ENCODE measurements at regions not wholly inside any gene's neighbourhood (a gene's known extent, or its start where the extent isn't known, plus 50 kb on each side); places are given as distances from the start of the nearest gene placed in this dataset.
"Not testable (repeated sequence)": the region's sequence is repeated elsewhere in the genome, so short reads cannot be mapped to it uniquely, and the experiment has no call there.

DNA sequence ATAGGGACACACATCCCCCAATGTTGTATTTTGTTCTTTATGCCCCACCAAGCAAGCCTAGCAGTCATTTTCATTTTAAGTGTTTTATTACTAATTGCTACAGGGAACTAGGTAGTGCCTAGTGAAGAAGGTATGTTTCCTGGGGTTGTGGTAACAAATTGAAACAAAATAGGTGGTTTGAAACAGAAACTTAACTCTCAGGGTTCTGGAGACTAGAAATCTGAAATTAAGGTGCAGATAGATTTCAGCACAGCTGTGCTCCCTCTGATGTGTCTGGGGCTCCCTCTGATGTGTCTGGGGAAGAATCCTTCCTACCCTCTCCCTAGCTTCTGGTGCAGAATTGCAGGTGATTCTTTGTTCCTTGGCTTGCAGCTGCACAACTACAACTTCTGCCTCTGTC lies 390.1 kb downstream of the ZFHX3 start:
- in situ Hi-C loops (cut with HindIII; ENCODE audit: low sequenced_read_pairs): no loop called here

DNA sequence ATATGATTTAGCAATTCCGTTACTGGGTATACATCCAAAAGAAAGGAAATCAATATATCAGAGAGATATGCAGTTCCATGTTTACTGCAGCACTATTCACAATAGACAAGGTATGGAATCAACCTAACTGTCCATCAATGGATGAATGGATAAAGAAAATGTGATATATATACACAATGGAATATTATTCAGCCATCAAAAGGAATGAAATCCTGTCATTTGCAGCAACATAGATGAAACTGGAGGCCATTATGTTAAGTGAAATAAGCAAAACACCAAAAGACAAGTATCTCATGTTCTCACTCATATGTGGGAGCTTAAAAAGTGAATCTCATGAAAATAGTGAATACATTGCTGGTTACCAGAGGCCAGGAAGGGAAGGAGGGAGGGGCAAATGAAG lies 390.8 kb downstream of the ZFHX3 start:
- in situ Hi-C loops (cut with HindIII; ENCODE audit: low sequenced_read_pairs): no loop called here

DNA sequence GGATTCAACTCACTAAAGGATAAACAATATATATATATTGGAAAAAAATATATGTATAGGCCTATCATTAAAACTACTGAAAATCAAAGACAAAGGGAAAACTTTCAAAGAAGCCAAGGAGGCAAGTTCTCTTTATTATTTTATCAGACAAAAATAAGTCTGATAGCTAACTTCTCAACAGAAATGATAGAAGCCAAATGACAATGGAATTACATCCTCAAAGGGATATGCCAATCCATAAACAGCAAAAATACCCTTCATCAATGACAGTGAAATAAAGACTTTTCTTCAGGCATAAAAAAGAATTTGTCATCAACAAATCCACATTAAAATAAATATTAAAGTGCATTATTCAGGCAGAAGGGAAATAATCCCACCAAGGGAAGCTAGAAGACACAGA lies 393.4 kb downstream of the ZFHX3 start:
- in situ Hi-C loops (cut with HindIII; ENCODE audit: low sequenced_read_pairs): no loop called here

DNA sequence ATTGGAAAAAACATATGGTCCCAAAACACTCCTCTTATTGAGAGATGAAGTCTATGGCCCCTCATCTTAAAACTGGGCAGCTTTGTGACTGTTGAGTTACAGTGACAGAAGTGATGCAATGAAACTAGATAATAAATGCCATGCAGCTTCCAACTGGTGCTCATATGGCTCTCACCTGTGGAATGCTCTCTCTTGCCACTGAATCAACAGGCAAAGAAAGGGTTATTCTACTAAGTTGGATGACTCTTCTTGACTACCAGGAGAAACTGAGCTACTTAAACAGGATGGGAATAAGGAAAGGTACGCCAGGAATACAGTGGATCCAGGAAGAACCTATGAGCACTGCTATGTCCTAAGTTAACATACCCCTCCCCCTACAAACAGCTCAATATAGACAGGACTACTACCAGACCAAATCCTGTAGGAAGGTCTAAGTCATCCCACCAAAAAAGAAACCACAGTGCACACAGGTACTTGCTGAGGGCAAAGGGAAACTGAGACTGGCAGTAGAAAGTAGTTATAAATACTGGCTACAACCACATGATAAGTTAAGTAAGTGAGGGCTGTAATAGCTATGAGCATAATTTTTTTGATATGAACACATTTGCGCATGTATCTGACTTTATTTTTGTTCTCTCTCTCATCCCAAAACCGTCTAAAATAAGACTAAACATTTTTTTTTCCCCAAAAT lies 398.5 kb downstream of the ZFHX3 start:
- in situ Hi-C loops (cut with HindIII; ENCODE audit: low sequenced_read_pairs): no loop called here

DNA sequence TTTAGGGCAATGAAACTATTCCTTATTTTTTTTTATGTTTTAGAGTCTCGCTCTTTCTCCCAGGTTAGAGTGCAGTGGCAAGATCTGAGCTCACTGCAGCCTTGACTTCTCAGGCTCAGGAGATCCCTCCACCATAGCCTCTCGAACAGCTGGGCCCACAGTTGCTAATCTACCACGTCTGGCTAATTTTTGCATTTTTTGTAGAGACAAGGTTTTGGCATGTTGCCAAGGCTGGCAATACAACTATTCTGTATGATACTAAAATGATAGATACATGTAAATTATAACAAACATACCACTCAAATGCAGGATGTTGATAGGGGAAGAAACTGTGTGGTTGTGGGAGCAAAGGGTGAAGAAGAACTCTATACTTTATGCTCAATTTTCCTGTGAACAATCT lies 401.3 kb downstream of the ZFHX3 start:
- in situ Hi-C loops (cut with HindIII; ENCODE audit: low sequenced_read_pairs): no loop called here

DNA sequence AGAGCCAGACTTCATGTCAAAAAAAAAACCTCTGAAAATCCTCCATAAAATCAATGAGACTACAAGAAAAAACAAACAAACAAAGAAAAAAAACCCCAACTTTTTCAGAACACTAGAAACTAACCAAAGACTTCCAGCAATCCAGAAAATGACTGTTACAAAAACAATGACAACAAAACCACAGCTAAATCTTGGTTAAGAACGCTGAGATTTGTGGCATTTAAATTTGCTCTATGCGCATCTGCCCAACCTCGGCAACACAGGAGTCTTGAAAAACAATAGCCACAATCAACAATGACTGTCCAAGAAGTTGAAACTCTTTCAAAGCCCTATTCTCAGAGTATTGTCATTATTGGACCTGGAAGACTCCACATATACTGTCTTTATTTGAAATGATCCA lies 402.4 kb downstream of the ZFHX3 start:
- in situ Hi-C loops (cut with HindIII; ENCODE audit: low sequenced_read_pairs): no loop called here

DNA sequence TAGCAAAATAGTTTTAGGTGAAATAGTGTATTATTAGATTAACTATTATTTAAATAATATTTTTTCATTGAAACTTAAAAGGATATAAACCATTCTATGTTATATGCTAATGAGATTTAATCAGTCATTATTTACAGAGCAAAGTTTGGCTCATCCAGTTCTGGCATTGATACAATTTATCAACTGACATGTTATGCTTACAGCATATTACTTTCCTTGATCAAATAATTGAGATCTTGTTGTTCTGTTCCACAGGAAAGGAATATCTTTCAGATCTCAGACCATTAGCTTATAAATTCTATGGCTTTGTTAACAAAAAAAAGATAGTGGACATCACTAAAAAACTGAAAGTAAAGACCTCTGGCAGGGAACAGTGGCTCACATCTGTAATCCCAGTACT lies 403.0 kb downstream of the ZFHX3 start:
- in situ Hi-C loops (cut with HindIII; ENCODE audit: low sequenced_read_pairs): loop anchor here (5.0 kb wide), 1 partner anchor 68 kb away; no protein-coding TSS in a partner anchor

DNA sequence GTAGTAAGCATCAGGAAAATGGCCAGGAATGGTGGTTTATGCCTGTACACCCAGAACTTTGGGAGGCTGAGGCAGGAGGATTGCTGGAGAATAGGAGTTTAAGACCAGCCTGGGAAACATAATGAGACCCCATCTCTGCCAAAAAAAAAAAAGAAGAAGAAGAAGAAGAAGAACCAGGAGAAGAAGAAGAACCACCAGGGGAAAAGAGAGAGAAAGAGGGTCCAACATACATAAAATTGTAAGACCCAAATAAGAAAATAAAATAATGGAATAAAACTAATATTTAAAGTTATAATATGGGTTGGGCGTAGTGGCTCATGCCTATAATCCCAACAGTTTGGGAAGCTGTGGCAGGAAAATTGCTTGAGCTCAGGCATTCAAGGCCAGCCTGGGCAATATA lies 408.4 kb downstream of the ZFHX3 start:
- in situ Hi-C loops (cut with HindIII; ENCODE audit: low sequenced_read_pairs): no loop called here

DNA sequence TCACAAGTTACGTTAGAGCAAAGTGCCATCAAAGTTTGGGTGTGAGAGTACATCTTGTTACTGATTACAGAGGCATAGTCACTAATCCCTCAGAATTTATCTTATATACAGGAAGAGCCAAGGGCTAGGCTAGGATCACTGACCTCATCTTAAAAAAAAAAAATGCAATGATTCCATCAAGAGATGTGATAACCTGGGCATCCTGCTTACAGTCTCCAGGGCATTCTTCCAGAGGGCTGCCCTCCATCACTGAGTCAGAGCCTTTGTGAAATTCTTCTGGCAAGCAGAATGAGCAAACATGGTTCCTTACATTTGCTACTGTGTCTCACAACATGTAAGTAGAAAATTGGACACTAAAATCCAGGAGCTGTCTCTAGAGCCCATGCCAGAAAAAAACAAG lies 410.6 kb downstream of the ZFHX3 start:
- in situ Hi-C loops (cut with HindIII; ENCODE audit: low sequenced_read_pairs): no loop called here

DNA sequence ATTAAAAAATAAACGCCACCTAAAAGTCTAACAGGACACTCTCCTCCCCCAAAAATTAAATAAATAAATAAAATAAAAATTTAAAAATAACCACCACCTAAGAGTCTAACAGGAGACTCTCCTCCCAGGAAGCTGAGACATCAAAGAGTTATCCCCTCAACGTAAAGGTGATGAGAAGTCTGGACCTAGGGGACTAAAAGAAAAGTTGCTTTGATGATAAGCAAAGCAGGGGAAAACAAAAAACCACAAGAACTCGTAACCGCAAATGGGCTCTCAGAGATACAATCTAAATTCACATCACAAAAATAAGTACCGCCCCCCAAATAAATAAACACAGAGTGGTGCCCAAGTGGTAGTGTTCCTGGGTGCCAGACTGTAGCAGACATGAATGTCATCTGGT lies 412.2 kb downstream of the ZFHX3 start:
- in situ Hi-C loops (cut with HindIII; ENCODE audit: low sequenced_read_pairs): no loop called here

DNA sequence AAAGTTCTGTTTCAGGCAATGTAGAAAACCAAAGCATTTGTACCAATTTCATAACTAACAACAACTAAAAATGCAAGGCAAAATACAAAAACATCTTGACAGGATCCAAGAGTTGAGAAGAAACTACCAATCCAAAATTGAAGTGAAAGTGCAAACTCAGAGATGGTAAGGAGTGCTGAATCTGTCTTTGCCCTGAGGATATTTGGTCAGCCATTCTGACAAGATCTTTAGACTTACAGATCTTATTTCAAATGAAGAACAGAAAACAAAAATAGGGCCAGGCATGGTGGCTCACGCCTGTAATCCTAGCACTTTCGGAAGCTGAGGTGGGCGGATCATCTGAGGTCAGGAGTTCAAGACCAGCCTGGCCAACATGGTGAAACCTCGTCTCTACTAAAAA lies 412.8 kb downstream of the ZFHX3 start:
- in situ Hi-C loops (cut with HindIII; ENCODE audit: low sequenced_read_pairs): no loop called here

DNA sequence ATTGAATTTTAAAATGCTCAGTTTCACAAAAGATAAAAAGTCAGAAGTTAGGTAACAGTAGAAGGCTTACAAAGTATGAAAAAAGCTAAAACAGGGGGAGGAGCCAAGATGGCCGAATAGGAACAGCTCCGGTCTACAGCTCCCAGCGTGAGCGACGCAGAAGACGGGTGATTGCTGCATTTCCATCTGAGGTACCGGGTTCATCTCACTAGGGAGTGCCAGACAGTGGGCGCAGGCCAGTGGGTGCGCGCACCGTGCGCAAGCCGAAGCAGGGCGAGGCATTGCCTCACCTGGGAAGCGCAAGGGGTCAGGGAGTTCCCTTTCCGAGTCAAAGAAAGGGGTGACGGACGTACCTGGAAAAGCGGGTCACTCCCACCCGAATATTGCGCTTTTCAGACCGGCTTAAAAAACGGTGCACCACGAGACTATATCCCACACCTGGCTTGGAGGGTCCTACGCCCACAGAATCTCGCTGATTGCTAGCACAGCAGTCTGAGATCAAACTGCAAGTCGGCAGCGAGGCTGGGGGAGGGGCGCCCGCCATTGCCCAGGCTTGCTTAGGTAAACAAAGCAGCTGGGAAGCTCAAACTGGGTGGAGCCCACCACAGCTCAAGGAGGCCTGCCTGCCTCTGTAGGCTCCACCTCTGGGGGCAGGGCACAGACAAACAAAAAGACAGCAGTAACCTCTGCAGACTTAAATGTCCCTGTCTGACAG lies 420.6 kb downstream of the ZFHX3 start:
- in situ Hi-C loops (cut with HindIII; ENCODE audit: low sequenced_read_pairs): not testable (repeated sequence)

DNA sequence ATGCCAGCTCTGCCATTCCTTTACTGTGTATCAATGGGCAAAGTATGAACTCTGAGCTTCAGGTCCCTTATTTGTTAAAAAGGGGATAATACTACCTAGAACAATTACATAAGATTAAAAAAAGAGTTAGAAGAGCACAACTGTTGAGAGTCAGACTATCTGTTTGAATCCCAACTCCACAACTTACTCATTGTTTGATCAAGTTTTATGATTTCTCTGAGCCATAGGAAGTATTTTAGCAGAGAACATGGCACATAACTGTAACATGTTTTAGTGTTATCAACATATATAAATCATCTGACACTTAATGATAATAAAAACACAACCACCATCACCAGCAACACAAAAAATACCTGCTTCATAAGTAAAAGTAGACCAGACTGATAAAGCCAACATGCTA lies 421.3 kb downstream of the ZFHX3 start:
- in situ Hi-C loops (cut with HindIII; ENCODE audit: low sequenced_read_pairs): no loop called here

DNA sequence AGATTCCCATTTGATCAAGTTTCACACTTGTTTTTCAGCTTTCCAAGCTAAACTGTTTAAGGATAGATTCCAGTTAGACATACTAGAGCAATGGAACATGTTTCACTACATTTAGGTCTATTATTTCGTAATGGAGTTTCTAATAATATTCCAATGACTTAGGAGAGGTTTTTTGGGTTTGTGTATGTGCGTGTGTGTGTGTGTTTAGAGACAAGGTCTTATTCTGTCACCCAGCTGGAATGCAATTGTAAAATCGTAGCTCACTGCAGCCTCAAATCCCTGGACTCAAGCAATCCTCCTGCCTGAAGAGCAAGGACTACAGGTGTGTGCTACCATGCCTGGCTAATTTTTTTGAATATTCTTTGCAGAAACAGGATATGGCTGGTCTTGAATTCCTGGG lies 426.3 kb downstream of the ZFHX3 start:
- in situ Hi-C loops (cut with HindIII; ENCODE audit: low sequenced_read_pairs): no loop called here

DNA sequence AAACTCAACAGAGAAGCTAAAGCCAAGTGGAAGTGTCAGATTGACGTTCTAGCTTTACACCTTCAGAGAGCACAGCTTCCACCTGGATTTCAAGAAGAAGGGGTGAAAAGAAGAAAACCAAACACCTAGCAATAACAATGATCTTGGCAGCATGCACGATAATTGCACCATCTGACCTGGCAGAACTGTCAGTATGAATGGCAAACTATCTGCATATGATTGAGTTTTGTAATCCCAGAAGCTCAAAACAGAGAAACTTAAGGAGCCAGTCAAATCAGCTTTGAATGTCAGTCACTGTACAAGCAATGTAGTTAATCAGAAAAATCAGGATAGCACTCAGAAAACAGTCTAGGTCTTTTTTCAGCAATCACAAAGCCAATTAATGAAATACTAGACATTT lies 427.1 kb downstream of the ZFHX3 start:
- in situ Hi-C loops (cut with HindIII; ENCODE audit: low sequenced_read_pairs): no loop called here

DNA sequence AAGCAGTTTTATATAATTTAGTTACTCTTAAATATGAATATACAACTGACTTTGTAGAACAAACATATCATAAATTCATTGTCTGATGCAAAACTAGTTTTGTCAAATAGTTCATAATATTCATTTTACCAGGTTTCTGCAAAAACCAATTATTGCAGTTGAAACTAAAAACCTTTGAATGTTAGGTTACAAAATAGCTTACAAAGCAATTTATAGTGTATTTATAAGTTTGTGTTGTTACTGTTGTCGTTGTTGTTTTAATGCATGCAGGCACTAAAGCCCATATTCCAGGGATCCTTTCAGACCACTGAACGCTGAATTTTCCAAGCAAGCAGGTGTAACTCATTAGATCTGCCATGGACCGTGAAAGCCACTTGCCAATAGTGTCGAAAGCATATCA lies 427.6 kb downstream of the ZFHX3 start:
- in situ Hi-C loops (cut with HindIII; ENCODE audit: low sequenced_read_pairs): no loop called here

DNA sequence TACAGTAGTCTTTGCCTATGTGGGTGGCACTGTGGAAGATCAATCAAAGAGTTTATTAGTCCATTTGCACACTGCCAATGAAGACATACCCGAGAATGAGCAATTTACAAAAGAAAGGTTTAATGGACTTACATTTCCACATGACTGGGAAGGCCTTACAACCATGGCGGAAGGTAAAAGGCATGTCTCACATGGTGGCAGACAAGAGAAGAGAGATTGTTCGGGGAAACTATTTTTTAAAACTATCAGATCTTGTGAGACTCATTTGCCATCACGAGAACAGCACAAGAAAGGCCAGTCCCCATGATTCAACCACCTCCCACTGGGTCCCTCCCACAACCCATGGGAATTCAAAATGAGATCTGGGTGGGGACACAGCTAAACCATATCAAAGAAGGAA lies 432.1 kb downstream of the ZFHX3 start:
- in situ Hi-C loops (cut with HindIII; ENCODE audit: low sequenced_read_pairs): no loop called here

DNA sequence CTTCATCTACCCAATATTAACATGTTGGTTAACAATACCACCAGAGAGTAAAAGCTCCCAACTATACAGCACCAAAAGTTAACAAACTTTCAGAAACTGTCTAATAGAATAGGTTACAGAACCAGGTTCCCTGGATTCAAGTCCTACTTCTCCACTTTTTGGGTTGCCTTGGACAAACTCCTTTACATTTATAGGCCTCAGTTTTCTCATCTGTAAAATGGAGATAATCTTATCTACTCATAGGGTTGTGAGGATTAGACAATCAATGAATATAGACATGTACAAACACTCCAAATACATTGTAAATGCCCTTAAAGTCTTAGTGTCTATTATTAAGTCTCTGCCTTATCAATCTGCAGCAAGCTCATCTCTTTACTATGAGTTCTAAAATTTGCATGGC lies 435.2 kb downstream of the ZFHX3 start:
- in situ Hi-C loops (cut with HindIII; ENCODE audit: low sequenced_read_pairs): loop anchor here (5.0 kb wide), 1 partner anchor 85 kb away; no protein-coding TSS in a partner anchor

DNA sequence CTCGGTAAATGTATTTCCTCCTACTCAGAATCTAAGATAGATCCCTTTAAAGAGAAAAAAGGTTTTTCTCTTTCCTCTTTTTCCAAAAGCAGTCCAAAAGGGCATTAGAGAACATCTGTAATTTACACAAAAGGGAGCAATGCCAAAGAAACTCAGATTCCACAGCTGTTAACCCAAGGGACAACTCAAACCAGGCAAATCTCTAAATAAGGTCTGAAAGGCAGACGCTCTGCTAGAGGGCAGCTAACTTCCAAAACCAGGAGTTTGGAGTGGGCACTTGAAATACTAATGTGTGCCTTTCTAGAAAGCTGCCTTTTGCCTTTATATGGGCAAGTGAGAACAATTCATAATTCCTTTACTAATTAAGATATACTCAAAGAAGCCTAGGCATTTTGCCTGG lies 435.7 kb downstream of the ZFHX3 start:
- in situ Hi-C loops (cut with HindIII; ENCODE audit: low sequenced_read_pairs): loop anchor here (5.0 kb wide), 1 partner anchor 85 kb away; no protein-coding TSS in a partner anchor

DNA sequence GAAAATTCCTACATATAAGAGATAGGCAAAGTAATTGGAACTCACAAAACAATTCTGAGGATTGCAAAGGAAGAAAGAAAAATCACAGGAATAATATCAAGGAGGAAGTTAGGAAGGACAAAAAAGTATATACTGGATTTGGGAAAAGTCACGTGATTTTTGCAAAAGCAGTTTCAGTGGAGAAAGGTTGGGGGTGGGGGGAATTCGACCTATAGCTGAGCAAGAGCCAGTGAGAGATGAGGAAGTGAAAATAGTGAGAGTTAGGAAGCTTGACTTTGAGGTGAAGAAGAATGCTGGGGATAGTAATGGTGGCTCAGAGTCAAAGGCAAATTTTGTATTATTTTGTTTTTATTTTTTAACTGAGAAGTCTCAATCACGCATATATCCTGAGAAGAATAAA lies 438.0 kb upstream of the PMFBP1 start:
- in situ Hi-C loops (cut with HindIII; ENCODE audit: low sequenced_read_pairs): loop anchor here (5.0 kb wide), 1 partner anchor 83 kb away; no protein-coding TSS in a partner anchor

DNA sequence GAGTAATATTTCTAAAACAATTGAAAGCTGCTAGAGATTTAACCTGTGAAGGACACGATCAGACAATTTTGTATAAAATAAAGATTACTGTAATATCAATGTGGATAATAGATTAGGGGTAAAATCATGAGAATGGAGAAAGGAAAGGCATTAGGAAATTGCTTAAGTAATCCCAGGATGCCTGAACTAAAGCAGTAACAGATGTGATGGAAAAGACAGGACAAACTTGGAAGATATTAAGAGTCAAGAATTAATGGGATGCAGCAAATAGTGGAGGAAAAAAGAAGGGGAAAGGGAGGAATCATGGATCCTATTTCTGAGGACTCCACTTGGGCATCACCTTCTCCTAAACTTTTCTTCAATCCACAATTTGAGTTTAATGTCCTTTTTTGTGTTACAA lies 437.1 kb upstream of the PMFBP1 start:
- in situ Hi-C loops (cut with HindIII; ENCODE audit: low sequenced_read_pairs): no loop called here

DNA sequence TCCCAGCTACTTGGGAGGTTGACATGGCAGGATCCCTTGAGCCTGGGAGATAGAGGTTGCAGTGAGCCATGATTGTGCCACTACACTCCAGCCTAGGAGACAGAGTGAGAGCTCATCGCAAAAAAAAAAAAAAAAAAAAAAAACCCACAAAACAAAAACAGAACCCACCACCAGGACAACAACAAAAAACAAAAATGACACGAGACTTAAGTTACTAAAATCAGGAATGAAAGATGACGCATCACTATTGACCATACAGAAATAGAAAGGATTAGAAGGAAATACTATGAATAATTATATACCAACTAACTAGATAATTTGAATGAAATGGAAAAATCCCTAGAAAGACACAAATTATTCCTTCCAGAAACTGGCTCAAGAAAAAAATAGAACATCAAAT lies 432.4 kb upstream of the PMFBP1 start:
- in situ Hi-C loops (cut with HindIII; ENCODE audit: low sequenced_read_pairs): no loop called here

DNA sequence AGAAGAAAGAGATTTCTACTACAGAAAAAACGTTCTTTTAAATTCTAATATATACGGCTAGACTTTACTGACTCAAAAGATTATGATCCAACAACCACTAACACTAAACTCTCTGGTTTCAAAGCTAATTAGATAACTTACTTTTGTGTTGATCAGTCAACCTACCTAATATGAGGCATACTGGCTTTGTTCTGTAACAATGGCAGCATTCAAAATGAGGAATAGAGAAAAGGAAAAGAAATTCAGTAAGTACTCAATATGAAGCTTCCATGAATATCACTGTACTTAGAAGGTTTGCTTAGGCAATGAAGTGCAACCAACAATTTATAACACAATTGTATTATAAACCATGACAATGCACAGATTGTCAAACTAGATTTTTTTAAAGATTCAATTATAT lies 430.5 kb upstream of the PMFBP1 start:
- in situ Hi-C loops (cut with HindIII; ENCODE audit: low sequenced_read_pairs): no loop called here

All from endothelial cell of hepatic sinusoid (primary cell).